ENCODE measurements at regions not wholly inside any gene's neighbourhood (a gene's known extent, or its start where the extent isn't known, plus 50 kb on each side); places are given as distances from the start of the nearest gene placed in this dataset.

DNA sequence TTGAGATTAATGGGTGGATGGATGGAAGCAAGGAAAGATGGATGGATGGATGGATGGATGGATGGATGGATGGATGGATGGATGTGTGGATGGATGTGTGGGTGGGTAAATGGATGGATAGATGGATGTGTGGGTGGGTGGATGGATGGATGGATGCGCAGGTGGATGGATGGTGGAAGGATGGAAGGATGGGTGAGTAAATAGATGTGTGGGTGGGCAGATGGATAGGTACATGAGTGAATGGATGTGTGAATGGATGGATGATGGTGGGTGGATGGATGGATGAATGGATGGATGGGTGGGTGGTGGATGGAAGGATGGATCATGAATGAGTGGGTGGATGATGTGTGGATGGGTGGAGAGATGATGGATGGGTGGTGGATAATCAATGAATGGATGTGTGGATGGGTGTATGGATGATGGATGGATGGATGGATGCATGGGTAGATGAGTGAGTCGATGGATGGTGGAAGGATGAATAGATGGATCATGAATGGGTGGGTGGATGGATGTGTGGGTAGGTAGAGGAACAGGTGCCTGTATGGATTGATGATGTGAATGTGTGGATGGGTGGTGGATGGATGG lies 375.2 kb downstream of the BRD1 start:
- in situ Hi-C loops (cut with HindIII; ENCODE audit: low sequenced_read_pairs), result loop anchor here (10.0 kb wide), 1 partner anchor 82 kb away; no protein-coding TSS in a partner anchor

DNA sequence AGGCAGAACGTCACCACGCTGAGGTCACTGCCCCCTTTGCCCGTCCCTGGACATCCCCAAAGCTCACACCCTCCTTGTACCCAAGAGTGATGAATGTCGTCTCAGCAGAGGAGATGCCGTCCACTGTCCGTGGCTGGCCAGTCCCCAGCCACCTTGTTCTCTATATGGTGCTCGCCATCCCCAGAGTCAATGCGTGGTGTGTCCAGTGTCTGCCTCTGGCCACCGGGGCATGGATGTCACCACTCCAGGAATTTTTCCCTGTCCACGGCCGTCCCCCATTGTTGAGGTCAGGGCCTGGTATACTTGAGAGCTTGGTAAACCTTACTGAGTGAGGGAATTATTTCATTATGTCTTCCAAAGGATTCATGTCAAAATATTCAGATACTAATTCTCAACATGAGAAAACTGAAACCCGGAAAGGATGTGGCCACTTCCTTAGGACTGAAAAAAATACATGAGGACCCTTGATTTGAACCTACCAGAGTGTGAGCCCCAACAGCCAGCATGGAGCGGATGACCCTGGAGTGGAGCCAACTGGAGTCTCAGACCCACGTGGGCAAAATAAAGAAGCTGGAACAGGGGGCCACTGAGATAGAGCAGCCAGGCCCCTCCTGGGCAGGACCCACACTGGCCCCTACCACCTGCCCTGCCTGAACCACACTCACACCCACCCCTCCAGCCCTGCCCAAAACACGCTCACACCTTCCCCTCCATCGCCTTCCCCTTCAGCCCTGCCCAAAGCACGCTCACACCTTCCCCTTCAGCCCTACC lies 376.4 kb downstream of the BRD1 start:
- in situ Hi-C loops (cut with HindIII; ENCODE audit: low sequenced_read_pairs), result loop anchor here (10.0 kb wide), 1 partner anchor 84 kb away; no protein-coding TSS in a partner anchor

DNA sequence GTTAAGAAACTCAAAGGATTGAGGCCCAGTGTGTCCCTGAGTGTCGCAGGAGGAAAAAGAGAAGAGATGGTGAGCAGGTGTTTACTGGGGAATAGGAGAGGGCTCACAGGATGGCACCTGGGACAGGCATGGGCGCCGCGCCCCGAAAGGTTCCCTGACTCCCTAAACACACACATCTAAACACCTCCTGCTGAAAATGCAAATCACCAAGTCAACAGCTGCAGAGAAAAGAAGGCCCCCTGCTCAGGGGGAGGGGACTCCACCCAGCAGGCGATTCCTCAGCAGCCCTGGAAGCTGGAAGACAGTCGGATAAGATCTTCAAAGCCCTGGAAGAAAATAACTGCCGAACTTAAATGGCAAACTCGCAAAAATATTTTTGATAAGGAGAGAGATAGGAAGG lies 377.2 kb downstream of the BRD1 start:
- in situ Hi-C loops (cut with HindIII; ENCODE audit: low sequenced_read_pairs), result loop anchor here (10.0 kb wide), 1 partner anchor 84 kb away; no protein-coding TSS in a partner anchor

DNA sequence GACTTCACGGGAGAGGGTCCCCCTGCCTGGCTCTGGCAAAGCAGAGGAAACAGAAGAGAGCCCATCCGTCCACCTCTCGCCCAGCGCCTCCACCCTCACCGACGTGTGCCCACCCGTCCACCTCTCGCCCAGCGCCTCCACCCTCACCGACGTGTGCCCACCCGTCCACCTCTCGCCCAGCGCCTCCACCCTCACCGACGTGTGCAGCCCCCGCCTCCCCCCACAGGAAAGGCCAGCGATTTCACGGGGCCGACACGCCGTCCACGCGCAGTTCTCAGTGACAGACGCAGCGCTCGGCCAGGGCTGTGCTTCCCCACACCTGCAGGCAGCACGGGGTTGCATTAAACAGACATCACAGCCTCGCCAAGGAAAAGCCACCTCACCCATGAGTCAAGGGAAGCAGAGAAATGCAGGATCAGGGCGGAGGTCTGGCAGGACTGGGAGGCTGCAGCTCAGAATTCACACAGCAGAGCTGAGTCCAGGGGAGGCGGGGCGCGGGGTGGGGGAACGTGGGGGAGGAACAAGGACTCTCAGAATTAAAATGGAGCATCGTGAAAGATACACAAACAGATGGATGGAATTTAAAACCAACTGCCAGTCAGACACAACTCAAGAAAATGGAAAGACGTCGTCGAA lies 377.7 kb downstream of the BRD1 start:
- in situ Hi-C loops (cut with HindIII; ENCODE audit: low sequenced_read_pairs), result loop anchor here (10.0 kb wide), 1 partner anchor 85 kb away; no protein-coding TSS in a partner anchor

DNA sequence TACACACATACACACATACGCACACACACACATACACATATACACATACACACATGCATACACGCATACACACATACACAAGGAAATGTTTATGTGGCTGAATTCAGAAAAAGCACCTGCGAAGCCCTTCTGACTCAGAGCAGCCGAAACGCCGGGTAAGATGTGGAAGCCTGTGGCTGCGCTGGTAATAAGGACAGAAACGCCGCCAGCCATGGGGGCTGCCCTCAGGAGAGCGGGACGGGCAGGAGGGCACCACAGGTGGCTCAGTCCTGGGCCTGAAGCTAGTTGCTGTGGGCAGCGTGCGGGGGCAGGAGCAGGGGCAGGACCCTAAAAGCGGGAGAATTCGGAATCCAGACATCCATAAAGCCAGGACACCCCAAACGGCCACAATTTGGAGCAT lies 378.3 kb downstream of the BRD1 start:
- in situ Hi-C loops (cut with HindIII; ENCODE audit: low sequenced_read_pairs), result no loop called here

DNA sequence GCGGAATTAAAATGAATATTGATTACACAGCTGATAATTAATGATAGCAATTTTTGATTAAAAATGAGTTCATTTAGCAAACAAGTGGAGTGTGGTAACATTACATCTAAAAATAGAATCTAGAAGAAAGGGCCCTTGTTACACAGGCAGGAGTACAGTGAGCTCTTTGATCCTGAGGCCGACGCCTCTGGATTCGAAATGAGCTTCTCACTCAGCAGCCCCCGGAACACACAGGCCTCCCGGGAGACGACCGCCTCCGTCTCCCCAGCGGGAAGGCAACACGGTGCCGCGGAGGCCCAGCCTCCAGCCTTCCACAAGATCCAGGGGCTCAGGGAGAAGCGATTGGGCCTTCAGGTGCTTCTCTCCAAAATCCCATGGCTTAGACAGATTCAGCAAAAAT lies 379.1 kb downstream of the BRD1 start:
- in situ Hi-C loops (cut with HindIII; ENCODE audit: low sequenced_read_pairs), result no loop called here

DNA sequence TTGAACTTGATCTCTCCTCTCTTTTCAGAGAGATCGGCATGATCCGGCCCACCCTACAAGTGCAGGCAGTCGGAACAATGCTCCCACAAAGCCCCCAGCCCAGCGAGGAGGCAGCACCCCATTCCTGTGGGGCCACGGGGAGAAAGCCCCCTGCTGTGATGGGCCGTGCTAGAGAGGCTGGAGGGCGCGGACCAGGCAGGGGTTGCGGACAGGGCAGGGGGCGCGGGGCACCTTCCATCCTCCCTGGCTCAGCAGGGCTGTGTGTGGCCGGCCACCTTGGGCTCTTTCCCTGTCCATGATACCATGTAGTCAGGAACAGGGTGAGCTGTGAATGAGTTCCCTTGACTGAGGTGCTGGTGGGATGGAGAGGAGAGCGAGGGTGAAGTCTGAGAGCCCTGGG lies 379.8 kb downstream of the BRD1 start:
- in situ Hi-C loops (cut with HindIII; ENCODE audit: low sequenced_read_pairs), result no loop called here

DNA sequence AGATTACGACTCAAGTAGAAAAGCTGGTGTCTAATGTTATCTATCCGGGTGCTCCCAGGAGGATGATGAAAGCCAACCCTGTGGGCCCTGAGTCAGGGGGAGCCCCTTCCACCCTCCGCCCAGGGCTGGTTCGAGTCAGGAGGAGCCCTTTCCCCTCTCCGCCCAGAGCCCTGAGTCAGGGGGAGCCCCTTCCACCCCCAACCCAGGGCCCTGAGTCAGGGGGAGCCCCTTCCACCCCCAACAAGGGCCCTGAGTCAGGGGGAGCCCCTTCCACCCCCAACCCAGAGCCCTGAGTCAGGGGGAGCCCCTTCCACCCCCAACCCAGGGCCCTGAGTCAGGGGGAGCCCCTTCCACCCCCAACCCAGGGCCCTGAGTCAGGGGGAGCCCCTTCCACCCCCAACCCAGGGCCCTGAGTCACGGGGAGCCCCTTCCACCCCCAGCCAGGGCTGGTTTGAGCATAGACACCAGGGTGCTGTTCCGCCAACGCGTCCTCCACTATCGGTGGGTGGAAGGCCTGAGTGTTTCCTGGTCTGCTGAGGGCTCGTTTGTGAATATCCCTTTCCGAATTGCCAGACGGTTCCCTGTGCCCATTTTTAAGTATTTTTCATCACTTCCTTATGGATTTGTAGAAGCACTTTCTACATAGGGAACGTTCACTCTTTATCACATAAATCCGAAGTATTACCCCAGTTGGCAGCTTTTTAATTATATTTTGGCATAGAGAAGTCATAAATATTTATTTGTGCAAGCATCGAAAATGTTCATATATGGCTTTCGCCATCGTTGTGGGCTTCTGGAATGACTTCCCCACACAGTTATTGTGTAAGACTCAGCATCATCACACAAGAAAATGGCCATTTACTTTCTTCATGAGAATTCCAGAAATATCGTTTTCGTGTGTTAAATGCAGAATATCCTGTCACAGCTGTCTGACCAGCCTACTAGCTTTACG lies 380.6 kb downstream of the BRD1 start:
- in situ Hi-C loops (cut with HindIII; ENCODE audit: low sequenced_read_pairs), result no loop called here

DNA sequence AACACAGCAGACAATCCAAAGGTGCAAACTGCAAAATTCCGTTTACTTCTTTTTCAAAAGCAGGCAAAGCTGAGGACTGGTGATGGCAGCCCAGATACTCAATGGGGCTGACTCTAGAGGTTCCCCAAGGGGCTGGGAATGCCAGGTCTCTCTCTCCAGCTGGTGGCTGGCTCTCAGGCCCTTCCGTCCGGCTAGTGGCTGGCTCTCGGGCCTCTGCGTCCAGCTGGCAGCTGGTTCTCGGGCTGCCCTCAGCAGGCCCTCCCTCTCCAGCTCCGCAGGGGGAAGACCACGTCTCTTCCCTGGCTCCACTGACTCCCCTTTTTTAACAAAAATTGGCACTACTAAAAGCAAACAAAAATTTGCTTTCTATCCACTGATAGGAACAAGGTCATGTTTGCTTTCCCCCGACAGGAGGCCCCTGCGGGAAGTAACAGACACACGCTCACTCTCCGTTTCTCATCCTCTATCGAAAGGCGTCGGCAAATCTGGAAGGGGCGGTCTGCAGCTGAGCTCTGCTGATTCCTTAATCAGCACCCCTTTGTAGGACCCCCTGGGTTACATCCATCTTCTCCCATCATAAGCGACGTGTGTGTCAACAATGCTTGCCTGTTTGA lies 381.4 kb downstream of the BRD1 start:
- in situ Hi-C loops (cut with HindIII; ENCODE audit: low sequenced_read_pairs), result no loop called here

DNA sequence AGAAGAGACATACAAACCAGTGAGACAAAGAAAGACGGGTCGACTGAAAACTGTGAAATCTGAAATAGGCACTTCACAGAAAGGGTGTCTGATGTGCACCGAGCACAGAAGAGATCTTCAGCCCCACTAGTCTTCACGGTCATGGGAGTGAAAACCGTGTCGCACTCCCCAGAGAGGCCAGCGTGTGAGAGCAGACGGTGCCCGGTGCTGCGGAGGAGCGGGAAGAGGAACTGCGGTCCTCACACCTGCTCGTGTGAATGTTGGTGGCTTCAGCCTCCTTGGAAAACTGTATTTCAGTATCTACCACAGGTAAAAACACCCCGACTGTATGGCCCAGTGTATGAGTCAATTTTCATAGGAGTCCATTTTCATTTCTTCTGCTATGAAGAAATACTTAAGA lies 382.9 kb downstream of the BRD1 start:
- in situ Hi-C loops (cut with HindIII; ENCODE audit: low sequenced_read_pairs), result no loop called here

DNA sequence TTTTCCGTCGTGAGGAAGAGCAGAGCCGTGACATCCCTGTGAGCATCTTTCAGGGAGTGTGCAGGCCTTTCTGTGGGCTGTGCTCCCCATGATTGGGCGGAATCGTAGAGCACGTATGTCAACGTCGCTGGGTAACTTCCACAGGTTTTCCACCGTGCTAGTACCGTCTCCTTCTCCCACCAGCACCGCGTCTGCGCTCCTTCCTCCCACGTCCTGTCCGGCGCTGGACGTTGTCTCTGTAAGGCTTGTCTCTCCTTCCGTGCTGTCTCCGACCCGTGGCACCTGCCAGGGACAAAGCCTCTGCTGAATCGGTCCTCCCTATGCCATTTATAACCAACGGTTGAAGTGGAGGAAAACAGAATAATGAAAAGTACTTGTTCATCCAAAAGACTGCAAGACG lies 386.7 kb downstream of the BRD1 start:
- in situ Hi-C loops (cut with HindIII; ENCODE audit: low sequenced_read_pairs), result no loop called here

DNA sequence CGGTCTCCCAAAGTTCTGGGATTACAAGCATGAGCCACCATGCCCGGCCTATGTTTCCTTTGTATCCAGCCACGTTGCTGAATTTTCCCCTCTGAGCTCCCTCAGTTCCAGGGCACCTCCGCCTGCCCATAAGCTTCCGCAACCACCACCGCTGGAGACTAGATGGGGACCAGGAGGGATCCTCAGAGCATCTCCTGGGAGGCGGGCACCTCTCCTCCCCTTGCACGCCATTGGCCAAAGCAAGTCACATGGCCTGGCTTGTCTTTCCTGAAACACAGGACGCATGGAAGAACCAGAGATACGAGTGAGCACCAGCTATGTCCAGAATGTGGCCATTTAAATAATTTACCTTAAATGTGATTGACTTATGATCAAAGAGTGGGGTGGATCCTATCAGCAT lies 388.3 kb downstream of the BRD1 start:
- in situ Hi-C loops (cut with HindIII; ENCODE audit: low sequenced_read_pairs), result no loop called here

DNA sequence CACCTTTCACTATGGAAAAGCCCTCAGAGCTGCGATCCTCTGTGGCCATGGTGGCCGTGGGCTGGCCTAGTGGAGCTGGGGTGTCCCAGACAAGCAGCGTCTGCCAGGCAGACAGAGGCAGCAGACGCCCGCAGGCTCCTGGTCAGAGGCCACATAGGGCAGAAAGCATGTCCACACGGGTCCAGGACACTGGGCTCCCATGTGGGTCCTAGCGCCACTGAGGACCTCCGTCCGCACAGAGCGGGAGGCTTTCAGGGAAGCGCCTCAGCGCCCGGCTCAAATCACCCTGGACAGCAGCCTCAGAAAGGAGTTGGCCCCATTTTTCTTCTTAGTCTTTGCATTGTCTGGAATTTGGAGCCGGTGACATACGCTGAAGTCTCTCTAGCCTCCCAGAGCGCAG lies 389.7 kb downstream of the BRD1 start:
- in situ Hi-C loops (cut with HindIII; ENCODE audit: low sequenced_read_pairs), result no loop called here

DNA sequence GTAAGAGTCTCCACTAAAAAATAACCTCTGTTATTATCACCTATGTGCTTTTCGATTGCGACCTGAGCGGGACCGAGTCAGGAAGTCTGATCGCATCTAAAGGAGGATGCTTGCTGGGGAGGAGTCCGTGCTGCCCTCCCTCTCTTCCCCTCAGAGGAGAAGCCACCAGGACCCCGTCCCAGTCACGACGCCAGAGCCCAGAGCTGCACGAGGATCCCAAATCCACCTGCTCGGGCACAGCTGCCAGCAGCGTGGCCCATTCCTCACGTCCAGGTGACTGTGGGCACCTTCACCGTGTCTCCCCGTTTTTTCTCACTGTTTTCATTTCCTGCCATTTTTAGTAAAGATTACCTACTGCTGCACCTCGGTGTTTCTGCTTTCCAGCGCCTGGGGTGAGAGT lies 390.3 kb downstream of the BRD1 start:
- in situ Hi-C loops (cut with HindIII; ENCODE audit: low sequenced_read_pairs), result no loop called here

DNA sequence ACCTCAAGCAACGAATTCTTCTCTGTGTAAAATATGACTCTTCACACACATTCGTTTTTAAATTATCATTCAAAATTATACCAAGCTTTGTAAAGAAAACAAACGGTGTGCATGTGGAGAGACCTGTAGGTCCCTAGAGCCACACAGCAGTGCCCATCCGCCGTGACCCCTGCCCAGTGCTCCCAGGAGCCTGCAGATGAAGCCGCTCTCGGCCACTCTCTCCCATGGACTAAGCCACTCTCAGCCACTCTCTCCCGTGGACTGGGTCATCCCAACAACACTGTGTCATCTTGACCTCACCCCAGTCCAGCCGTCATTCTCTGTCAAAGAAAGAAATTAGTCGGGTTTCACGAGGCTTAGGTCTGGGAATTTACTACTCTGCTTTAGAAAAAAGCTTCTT lies 391.6 kb downstream of the BRD1 start:
- in situ Hi-C loops (cut with HindIII; ENCODE audit: low sequenced_read_pairs), result no loop called here

DNA sequence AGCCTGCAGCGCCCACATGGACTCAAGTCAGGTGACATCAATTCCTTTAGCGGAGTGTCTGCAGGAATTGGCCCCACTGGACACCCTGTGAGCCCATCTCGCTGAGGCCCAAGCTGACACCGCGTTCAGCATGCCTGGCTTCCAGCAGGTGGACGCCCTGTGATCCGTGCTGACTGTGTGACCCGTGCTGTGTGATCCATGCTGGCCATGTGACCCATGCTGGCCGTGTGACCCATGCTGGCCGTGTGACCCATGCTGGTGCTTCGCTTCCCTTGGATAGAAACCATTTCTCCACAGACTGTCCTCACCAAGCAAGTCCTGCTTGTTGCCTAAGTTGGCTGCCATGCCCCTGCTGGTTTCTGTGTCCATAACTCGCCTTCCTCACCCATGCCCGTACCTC lies 392.1 kb downstream of the BRD1 start:
- in situ Hi-C loops (cut with HindIII; ENCODE audit: low sequenced_read_pairs), result no loop called here

DNA sequence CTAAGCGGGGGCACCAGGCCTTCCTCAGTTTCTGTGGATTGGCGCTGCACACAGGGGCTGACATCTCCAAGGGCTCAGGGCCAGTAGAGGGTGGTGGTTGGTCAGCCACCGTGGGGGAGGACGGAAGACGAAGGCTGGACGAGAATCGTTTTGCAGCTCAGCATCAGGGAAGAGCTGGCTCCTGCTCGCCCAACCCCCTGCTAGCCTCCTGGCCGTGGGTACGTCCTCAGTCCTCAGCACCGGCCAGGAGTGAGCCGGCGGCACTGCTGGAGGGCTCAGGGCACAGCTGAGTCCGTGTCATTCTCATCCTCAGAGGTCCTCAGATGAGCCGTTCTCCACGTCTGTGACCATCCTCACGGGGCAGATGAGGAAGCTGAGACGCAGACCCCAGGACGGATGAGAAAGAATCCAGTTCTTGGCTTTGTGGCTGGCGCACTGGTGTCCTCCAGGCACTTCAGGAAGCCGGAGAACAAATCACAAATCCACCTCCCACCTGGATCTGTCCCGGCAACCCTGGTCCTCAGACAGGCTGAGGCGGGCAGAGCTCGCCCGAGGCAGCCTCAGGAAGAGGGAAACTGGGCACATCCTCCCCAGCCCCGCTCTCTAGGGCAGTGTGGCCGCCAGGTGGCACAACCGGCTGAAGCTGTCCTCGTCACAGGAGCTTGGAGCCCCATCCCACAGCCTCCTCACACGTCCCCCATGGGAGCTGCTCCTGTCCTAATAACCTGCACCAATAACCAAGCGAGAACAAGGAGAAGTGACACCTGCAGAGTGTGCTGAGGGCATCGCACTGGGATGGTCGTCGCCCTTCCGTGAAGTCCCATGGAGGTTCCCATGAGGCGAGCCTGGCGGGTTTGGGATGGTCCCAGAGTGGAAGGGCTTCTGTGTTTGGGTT lies 393.7 kb downstream of the BRD1 start:
- in situ Hi-C loops (cut with HindIII; ENCODE audit: low sequenced_read_pairs), result no loop called here

DNA sequence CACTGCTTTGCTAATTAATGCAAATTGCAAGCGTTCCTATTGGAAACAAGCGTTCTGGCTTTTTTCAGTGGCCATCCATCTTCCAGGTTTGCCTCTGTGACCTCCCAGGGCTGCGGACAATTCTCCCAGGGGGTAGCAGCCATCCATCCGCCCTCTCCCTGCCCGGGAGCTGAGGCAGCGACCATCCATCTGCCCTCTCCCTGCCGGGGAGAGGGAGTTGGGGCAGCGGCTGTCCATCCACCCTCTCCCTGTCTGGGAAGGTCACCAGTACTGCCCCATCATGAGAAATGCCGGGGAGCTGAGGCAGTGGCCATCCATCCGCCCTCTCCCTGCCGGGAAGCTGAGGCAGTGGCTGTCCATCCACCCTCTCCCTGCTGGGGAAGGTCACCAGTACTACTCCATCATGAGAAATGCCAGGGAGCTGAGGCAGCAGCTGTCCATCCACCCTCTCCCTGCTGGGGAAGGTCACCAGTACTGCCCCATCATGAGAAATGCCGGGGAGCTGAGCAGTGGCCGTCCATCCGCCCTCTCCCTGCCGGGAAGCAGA lies 394.7 kb downstream of the BRD1 start:
- in situ Hi-C loops (cut with HindIII; ENCODE audit: low sequenced_read_pairs), result no loop called here

DNA sequence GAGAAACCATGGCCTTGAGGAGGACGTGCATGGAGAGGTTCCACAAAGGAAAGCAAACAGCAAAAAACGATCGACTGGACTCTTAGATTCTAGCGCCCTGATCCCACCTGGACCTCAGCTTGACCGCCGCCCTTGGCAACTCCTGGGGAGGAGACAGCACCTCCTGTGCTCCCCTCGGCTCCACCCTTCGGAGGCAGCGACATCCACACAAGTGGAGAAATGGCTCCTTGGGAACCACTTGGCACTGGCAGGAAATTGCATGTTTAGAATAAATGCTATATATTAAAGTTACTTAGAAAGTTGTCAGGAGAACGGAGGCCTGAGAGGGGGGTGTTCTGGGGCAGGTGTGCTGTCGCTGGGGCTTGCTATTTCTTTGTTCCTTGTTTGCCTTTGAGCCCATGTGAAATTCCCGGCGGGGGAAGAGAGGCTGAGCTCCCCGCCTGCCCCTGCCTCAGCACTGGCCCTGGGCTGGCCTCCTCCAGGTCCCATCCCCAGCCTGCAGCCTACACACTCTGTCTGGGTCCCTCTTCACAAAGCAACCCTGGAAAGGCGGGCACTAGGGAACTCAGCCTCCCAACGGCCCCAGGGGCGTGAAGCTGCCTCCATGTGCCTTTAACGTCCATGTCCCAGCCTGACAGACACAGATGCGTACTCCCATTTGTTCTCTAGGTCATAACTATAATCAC lies 395.3 kb downstream of the BRD1 start:
- in situ Hi-C loops (cut with HindIII; ENCODE audit: low sequenced_read_pairs), result no loop called here

Data from DLD1 (cell line).